WERI-Rb-1 (cell line): ENCODE measurements at regions not wholly inside any gene's neighbourhood (a gene's known extent, or its start where the extent isn't known, plus 50 kb on each side); places are given as distances from the start of the nearest gene placed in this dataset.

Experiments used
- DNase-seq: peaks from one replicate; pipeline ENCODE4 v3.0.0-alpha.2; 2020
- H3K27ac ChIP-seq: fragments of 250-450 bp; sonication (Bioruptor Pico); 2 replicates; pipeline ENCODE4 v1.5.1; 2020; ENCODE audit warnings: mild to moderate bottlenecking, moderate library complexity
- H3K27me3 ChIP-seq: fragments of 250-450 bp; sonication (Bioruptor Pico); 2 replicates; pipeline ENCODE4 v1.5.1; 2021; ENCODE audit warnings: mild to moderate bottlenecking, low read depth, moderate library complexity; ENCODE audit not compliant: insufficient read depth, severe bottlenecking
- H3K36me3 ChIP-seq: fragments of 250-450 bp; sonication (Bioruptor Pico); 2 replicates; pipeline ENCODE4 v1.5.1; 2020; ENCODE audit warnings: mild to moderate bottlenecking, moderate library complexity
- H3K4me3 ChIP-seq: 2 replicates; pipeline ENCODE4 v1.5.1; 2011; ENCODE audit warnings: low read depth, mild to moderate bottlenecking, control low read depth, low read length
- H3K9me3 ChIP-seq: fragments of 250-450 bp; sonication (Bioruptor Pico); 2 replicates; pipeline ENCODE4 v1.5.1; 2021; ENCODE audit warnings: mild to moderate bottlenecking, moderate library complexity; ENCODE audit not compliant: severe bottlenecking
- CTCF ChIP-seq: IDR thresholded peaks from 2 replicates; pipeline ENCODE4 v1.5.1; 2011; ENCODE audit warnings: low read depth, mild to moderate bottlenecking, control low read depth, inconsistent platforms, low read length

GRCh38 chr18:76578571-76579300, 83.7 kb upstream of the ZNF516 start:
- no peak for TF ChIP-seq CTCF
- no peak overlapping the region for H3K27ac ChIP-seq
- H3K27me3 ChIP-seq: no peaks in the 10 kb centered on the region
- H3K36me3 ChIP-seq: no peaks in the 10 kb centered on the region
- no peaks in the 10 kb centered on the region for H3K9me3 ChIP-seq
- no peak overlapping the region for H3K4me3 ChIP-seq
- no peak for DNase-seq

GRCh38 chr18:76573325-76574025, 78.4 kb upstream of the ZNF516 start:
- TF ChIP-seq CTCF: no peak
- Histone ChIP-seq H3K9me3 (no peaks in the 10 kb centered on the region), H3K36me3 (no peaks in the 10 kb centered on the region), H3K27ac (no peak overlapping the region), H3K27me3 (no peaks in the 10 kb centered on the region), H3K4me3 (no peak overlapping the region)
- DNase-seq: no peak

GRCh38 chr18:76572518-76573247, 77.6 kb upstream of the ZNF516 start:
- TF ChIP-seq CTCF: 0 out of 2 replicates have a peak, but pooled peaks have one; percentile 18
- no peak for DNase-seq
- H3K27ac ChIP-seq: no peak overlapping the region
- no peak overlapping the region for H3K4me3 ChIP-seq
- no peaks in the 10 kb centered on the region for H3K36me3 ChIP-seq
- no peaks in the 10 kb centered on the region for H3K9me3 ChIP-seq
- H3K27me3 ChIP-seq: no peaks in the 10 kb centered on the region

GRCh38 chr18:76571689-76572088, 76.6 kb upstream of the ZNF516 start:
- Histone ChIP-seq H3K27ac (no peak overlapping the region), H3K27me3 (no peaks in the 10 kb centered on the region), H3K4me3 (no peak overlapping the region), H3K36me3 (no peaks in the 10 kb centered on the region), H3K9me3 (no peaks in the 10 kb centered on the region)
- DNase-seq: no peak
- no peak for TF ChIP-seq CTCF

GRCh38 chr18:76570856-76571255, 75.8 kb upstream of the ZNF516 start:
- H3K36me3 ChIP-seq: no peaks in the 10 kb centered on the region
- H3K27ac ChIP-seq: no peak overlapping the region
- H3K9me3 ChIP-seq: no peaks in the 10 kb centered on the region
- no peak overlapping the region for H3K4me3 ChIP-seq
- TF ChIP-seq CTCF: no peak
- H3K27me3 ChIP-seq: no peaks in the 10 kb centered on the region
- no peak for DNase-seq
